ENCODE measurements at regions not wholly inside any gene's neighbourhood (a gene's known extent, or its start where the extent isn't known, plus 50 kb on each side); places are given as distances from the start of the nearest gene placed in this dataset.
A peak's percentile ranks its signal among the peaks of the same experiment; 100 is the strongest.

- DNase-seq: no peak
Observed at GRCh38 chr9:130755377-130756007, 61.9 kb downstream of the EXOSC2 start.

- no peak for DNase-seq
Observed at GRCh38 chr9:130756037-130756436, 62.5 kb downstream of the EXOSC2 start.

DNA sequence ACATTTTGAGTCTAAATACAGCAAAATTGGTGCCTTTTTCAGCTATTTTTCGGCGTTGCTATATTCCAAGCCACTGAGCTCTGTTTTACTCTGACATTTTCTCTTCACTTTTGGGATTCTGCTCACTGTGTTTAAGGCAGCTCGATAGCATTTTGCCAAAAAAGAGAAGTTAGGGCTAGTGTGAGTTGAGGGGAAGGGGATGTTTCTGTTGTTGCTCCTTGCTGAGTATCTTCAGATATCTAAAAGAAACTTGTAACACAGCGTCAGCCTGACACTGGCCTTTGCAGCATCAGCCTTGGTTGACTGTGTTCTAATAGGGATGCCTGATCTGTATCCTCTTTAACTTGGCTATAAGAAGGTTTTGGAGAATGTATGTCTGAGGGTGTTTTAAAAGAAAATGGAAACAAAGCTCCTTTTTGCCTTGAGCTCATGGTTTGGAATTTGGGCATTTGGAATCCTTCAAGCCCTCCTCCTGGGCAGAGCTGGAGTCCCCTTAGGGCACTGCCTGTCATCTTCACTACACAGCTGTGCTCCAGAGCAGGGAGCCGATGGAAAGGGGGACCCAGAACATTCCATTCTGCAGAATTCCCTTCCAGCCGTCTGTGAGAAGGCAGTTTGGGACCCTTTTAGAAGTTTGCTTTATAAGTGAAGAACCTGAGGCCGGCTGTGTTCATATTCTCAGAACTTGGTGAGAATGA, 63.0 kb downstream of the EXOSC2 start:
- DNase-seq: no peak

DNA sequence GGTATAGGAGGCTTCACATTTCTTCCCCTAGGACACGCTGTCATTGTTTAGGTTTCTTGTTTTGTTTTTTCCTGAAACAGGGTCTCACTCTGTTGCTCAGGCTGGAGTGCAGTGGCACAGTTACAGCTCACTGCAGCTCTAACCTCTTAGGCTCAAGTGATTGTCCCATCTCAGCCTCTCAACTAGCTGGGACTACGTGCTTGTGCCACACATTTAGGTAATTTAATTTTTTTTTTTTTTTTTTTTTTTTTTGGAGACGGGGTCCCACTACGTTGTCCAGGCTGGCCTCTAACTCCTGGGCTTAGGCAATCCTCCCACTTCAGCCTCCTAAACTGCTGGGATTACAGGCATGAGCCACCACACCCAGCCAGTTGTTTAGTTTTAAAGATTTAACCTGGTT, 66.2 kb downstream of the EXOSC2 start:
- no peak for DNase-seq

DNA sequence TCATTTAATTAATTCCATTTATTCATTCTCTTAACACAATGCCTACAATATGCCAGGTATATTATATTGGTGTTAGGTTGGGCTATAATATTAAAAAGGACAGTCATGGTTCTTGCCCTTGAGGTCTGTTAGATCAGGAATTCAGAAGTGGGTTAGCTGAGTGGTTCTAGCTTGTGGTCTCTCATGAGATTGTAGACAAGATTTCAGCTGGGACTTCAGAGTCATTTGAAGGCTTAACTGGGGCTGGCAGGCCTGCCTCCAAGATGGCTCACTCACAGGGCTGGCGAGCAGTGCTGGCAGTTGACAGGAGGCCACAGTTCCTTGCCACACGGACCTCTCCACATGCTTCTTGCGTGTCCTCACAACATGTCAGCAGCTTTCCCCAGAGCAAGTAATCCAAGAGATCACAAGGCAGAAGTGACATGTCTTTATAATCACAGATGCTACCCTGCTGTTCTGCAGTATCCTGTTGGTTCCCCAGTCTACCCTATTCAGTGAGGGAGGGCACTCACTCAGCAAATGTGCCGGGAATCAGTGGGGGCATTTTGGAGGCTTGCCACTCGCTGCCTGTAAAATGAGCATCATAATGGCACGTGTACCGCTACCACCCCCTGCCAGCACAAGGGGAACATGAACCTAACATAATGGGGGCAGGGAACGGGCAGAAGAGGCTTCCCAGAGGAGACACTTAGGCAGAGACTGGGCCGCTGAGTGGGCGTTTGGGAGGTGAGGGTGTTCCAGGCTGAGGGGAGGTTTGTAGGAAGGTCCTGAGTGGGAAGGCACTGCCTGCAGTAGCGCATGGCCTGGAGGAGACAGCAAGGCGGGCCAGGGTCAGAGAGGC, 70.0 kb downstream of the EXOSC2 start:
- DNase-seq: no peak

DNA sequence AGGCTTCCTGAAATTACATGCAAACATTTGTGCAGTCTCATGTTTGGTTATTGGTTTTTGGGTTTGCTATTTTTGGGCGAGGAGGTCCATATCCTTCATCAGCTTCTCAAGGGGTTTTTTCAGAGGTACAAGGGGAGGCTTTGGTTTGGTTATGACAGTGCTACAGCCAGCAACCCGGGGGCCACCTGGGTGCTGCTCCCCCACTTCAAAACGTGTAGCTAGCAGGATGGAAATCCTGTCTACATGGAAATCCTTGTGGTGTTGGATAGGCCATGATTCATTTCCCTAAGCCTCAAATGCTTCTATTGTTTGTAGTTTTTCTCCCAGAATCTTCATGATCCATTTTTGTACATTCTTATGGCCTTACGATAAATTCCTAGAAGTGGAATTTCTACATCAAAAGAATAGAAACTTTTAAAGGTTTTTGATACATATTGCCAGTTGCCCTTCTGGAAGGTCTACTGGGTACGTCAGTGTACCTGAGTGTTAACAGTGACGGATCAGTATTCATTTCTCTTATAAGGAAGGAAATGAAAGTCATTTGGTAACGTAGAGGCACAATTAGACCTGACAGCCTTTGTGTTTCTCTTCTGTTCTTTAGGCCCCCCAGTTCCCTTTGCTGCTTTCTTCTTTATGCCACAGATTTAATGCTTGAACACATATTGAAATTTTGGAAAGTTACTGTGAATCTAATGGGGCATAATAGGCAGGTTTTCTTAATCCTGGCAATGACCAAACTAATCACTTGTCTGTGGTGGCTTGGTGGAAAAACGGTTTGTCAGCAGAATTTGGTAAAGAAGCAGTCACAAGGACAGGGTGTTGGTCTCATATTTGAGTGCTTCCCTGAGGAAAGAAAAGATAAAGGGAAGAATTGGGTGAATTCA, 69.7 kb upstream of the ABL1 start:
- DNase-seq: no peak

DNA sequence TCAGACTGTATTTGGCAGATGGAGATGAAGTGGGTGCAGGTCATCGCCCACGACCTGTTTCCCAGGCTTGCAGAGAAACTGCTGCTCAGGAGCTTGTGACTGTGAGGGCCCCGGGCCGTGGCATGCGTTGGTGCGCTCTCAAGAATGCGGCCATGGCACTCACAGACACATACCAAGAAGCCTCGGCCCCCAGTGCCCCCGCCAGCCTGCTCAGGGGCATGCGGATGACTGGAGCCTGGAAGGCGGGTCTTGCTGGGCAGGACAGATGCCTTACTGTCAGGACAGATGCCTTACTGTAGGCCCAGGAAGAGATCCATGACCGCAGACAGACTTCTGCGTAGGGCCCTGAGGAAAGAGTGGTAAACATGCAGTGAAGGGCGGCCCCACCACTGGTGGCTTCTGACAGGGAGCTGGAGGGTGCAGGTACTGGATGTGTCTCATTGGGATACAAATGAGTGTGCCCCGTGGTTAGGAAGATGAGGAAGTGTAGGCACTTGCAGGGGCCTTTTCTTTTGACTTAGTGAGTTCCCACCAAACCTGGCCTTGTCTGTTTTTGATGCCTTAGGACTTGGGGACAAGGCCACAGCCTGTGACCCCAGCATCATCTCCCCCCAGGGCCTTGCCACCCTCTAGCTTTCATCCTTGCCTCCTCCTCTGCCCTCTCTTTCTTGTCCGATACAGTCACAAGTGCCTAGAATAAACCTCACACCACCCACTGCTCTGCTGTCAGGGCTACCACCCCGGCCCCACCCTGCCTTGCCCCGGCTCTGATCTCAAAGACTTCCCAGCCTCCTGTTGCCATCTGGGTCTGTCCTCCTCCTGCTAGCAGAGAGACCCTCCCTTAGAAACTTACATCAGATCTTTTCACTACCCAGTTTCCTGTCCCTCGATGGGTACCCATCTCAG, 68.8 kb upstream of the ABL1 start:
- no peak for DNase-seq

- no peak for DNase-seq
Observed at GRCh38 chr9:130766927-130767307, 68.1 kb upstream of the ABL1 start.

GRCh38 chr9:130768265-130768664, 66.8 kb upstream of the ABL1 start:
- no peak for DNase-seq

DNA sequence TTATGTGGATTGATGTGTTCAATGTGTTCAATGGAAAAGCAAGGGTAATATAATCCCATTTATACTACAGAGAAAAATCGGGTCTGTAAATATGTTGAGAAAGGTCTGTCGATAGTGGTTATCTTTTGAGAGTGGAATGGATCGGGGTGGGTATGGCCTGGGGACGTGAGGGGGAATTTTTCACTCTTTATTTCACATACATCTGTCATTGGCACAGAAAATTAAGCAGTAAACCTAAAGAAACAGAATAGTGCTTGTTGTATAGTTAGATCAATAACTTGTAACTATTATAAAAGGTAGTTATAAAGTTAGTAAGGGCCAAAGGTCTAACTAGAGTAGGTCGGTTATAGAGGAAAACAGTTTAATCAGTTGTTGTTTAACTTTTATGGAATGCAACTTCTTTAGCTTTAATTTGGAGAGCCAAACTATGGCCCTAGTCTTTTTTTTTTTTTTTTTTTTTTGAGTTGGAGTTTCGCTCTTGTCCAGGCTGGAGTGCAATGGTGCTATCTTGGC, 66.1 kb upstream of the ABL1 start:
- DNase-seq: no peak

DNA sequence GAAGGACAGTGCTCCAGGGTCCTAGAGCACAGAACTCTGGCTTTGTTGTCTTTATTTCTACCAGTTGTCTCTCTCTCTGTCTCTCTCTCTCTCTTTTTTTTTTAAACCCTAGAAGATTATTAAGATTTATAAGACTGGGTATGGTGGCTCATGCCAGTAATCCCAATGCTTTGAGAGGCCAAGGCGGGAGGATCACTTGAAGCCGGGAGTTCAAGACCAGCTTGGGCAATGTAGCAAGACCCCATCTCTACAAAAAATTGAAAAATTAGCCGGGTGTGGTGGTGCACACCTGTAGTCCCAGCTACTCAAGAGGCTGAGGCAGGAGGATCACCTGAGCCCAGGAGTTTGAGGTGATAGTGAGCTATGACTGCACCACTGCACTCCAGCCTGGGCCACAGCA, 65.0 kb upstream of the ABL1 start:
- DNase-seq: no peak

GRCh38 chr9:130770679-130771442, 64.2 kb upstream of the ABL1 start:
- no peak for DNase-seq

- no peak for DNase-seq
Observed at GRCh38 chr9:130772185-130772584, 62.9 kb upstream of the ABL1 start.

- DNase-seq: no peak
Observed at GRCh38 chr9:130774183-130774582, 60.9 kb upstream of the ABL1 start.

GRCh38 chr9:130775336-130775991, 59.6 kb upstream of the ABL1 start:
- DNase-seq: no peak

DNA sequence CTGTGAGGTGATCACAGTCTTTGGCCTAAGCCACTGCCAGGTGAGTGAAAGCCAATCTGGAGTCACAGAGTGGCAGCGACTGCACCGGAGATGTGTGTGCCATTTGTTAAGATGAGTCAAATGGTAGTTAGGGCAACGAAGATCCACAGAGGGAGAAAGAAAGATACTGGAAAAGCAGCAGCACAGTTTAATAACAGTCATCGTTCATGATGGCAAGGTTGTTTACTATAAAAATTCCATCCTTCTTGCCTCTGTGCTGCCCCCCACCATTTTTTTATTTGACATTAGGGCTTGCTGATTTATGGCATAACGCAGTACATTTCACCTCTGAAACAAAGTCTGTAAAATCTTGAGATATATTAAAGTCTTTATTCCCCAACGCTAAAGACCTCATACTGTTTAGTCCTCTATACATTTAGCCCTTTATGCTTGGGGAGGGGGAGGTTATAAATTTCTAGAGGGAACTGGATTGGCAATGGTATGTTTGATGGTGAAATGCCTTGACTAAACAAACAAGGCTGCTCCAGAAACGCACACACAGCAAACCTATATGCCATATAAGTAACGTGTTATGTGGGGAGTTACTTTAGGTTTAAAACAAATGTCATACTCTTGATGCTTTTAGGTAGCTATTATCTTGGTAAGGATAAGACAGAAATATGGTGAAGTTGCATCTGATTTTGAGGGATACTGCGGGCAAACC, 55.8 kb upstream of the ABL1 start:
- DNase-seq: no peak

- no peak for DNase-seq
Observed at GRCh38 chr9:130780415-130780814, 54.6 kb upstream of the ABL1 start.

DNA sequence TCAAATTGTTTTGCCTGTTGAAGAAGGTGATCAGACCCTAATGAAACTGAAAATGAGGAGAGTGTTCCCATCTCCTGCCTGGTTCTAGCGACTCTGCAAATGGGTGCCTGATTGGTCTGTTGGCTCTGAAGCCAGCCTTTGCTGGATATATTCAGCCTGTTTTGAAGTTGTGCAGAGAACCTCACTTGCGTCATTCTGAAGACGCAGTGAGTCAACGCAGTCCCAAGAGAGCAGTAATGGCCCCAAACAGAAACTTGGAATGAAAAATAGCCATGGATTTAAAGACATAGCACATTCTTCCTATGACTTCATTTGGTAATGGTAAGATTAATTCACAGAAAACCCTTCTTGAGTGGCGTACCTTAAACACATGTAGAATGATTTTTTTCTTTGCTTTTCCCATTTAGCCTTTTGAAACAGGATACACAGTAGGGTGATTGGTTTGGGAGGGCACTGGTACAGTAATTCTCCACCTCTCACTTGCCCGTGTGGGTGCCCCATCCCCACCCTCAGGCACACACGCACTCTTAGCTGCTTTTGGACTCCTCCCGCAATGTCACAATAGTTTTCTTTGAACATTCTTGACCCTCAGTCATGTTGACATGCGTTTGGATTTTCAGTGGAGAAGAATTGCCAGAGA, 54.1 kb upstream of the ABL1 start:
- DNase-seq: peak; percentile 65

All from renal pelvis (tissue), 1 donor.